ENCODE measurements at regions not wholly inside any gene's neighbourhood (a gene's known extent, or its start where the extent isn't known, plus 50 kb on each side); places are given as distances from the start of the nearest gene placed in this dataset.
"Not testable (repeated sequence)": the region's sequence is repeated elsewhere in the genome, so short reads cannot be mapped to it uniquely, and the experiment has no call there.

- no peak for DNase-seq (ENCODE audit: low read depth)
These were observed 338.5 kb upstream of the ONECUT1 start for GRCh38 chr15:53128652-53129051.

- DNase-seq (ENCODE audit: low read depth), result no peak
These were observed 336.0 kb upstream of the ONECUT1 start for GRCh38 chr15:53126144-53126543.

GRCh38 chr15:53122818-53123217 lies 332.7 kb upstream of the ONECUT1 start:
- no peak for DNase-seq (ENCODE audit: low read depth)

- DNase-seq (ENCODE audit: low read depth), result not testable (repeated sequence)
These were observed 326.8 kb upstream of the ONECUT1 start for GRCh38 chr15:53116915-53117314.

GRCh38 chr15:53116169-53116568 lies 326.0 kb upstream of the ONECUT1 start:
- DNase-seq (ENCODE audit: low read depth), result no peak

GRCh38 chr15:53115563-53115962 lies 325.4 kb upstream of the ONECUT1 start:
- DNase-seq (ENCODE audit: low read depth), result no peak

- no peak for DNase-seq (ENCODE audit: low read depth)
These were observed 324.8 kb upstream of the ONECUT1 start for GRCh38 chr15:53114960-53115359.

GRCh38 chr15:53110999-53111398 lies 320.9 kb upstream of the ONECUT1 start:
- no peak for DNase-seq (ENCODE audit: low read depth)

- no peak for DNase-seq (ENCODE audit: low read depth)
These were observed 318.2 kb upstream of the ONECUT1 start for GRCh38 chr15:53108319-53108718.

GRCh38 chr15:53107855-53108254 lies 317.7 kb upstream of the ONECUT1 start:
- no peak for DNase-seq (ENCODE audit: low read depth)

- no peak for DNase-seq (ENCODE audit: low read depth)
These were observed 316.6 kb upstream of the ONECUT1 start for GRCh38 chr15:53106505-53107286.

- DNase-seq (ENCODE audit: low read depth), result no peak
These were observed 312.3 kb upstream of the ONECUT1 start for GRCh38 chr15:53102483-53102882.

GRCh38 chr15:53080484-53080883 lies 290.3 kb upstream of the ONECUT1 start:
- DNase-seq (ENCODE audit: low read depth), result no peak

GRCh38 chr15:53074221-53074620 lies 284.1 kb upstream of the ONECUT1 start:
- DNase-seq (ENCODE audit: low read depth), result no peak

GRCh38 chr15:53072077-53072476 lies 281.9 kb upstream of the ONECUT1 start:
- no peak for DNase-seq (ENCODE audit: low read depth)

- no peak for DNase-seq (ENCODE audit: low read depth)
These were observed 278.5 kb upstream of the ONECUT1 start for GRCh38 chr15:53068636-53069035.

- DNase-seq (ENCODE audit: low read depth), result no peak
These were observed 269.3 kb upstream of the ONECUT1 start for GRCh38 chr15:53059273-53060043.

GRCh38 chr15:53046153-53046790 lies 256.1 kb upstream of the ONECUT1 start:
- DNase-seq (ENCODE audit: low read depth), result no peak

GRCh38 chr15:53038655-53038941 lies 248.5 kb upstream of the ONECUT1 start:
- no peak for DNase-seq (ENCODE audit: low read depth)

GRCh38 chr15:53037904-53038654 lies 247.9 kb upstream of the ONECUT1 start:
- DNase-seq (ENCODE audit: low read depth), result no peak

- DNase-seq (ENCODE audit: low read depth), result no peak
These were observed 246.5 kb upstream of the ONECUT1 start for GRCh38 chr15:53036641-53037040.

GRCh38 chr15:53034767-53035245 lies 244.7 kb upstream of the ONECUT1 start:
- no peak for DNase-seq (ENCODE audit: low read depth)
